K562 (cell line): ENCODE measurements at regions not wholly inside any gene's neighbourhood (a gene's known extent, or its start where the extent isn't known, plus 50 kb on each side); places are given as distances from the start of the nearest gene placed in this dataset.

Source experiments
- ATAC-seq: fragments of 200-7000 bp; cut with Tn5 transposase; 3 replicates; pipeline ENCODE4 v1.9.1; 2020; ENCODE audit warnings: moderate library complexity
- BruUV-seq: library from RNA; stranded (reverse); fragments of 400-500 nt; replicated peaks from 2 replicates; lab custom pipeline; 2021; lab: Mats Ljungman, UMichigan
- CTCF ChIA-PET: fragments of 300-600 bp; formaldehyde crosslinking; extraction: SDS; loops from one replicate; lab custom pipeline; 2021; ENCODE audit warnings: low intra/inter-chr PET ratio; lab: Yijun Ruan, JAX
- POLR2A ChIA-PET: fragments of 300-600, 350-650 bp; sonication (Branson Sonifier 250); formaldehyde crosslinking; extraction: SDS; loops from one replicate; lab custom pipeline; 2021; ENCODE audit warnings: antibody characterized with exemption, inconsistent platforms; lab: Yijun Ruan, JAX
- DNase-seq, 4 experiments: peaks; one replicate each; pipeline versions ENCODE4 v3.0.0 to v3.0.0-alpha.2; 2011 to 2018; ENCODE audit warnings: low spot score in 3 of 4, mixed read lengths in 3 of 4; ENCODE audit errors: extremely low read depth in 1 of 4
- FAIRE-seq: peaks from 2 replicates; lab custom pipeline; 2011; peaks lifted over from hg19 to GRCh38; lab: Jason Lieb, UNC
- H2AFZ ChIP-seq: 2 replicates; pipeline ENCODE4 v1.6.0; 2011; ENCODE audit warnings: low read depth, low read length, control low read depth, inconsistent platforms
- H3K27ac ChIP-seq: fragments of 200-600 bp; 3 replicates; pipeline ENCODE4 v1.8.0; 2011; ENCODE audit warnings: low read depth, mild to moderate bottlenecking, control low read depth, inconsistent platforms, low read length, moderate library complexity, mixed read lengths; ENCODE audit errors: extremely low read depth
- H3K27me3 ChIP-seq, 2 experiments: fragments of 300-600 bp in 1 of 2; 2 replicates in 1 of 2; 3 replicates in 1 of 2; pipeline versions ENCODE4 v1.6.0 to v1.8.0; 2011; ENCODE audit warnings: inconsistent platforms in 2 of 2, low read length in 2 of 2, mild to moderate bottlenecking in 1 of 2, mixed read lengths in 1 of 2, moderate library complexity in 1 of 2; ENCODE audit not compliant: control insufficient read depth in 2 of 2, insufficient read depth in 2 of 2
- H3K36me3 ChIP-seq: fragments of 300-600 bp; 3 replicates; pipeline ENCODE4 v1.8.0; 2011; ENCODE audit warnings: mild to moderate bottlenecking, low read length, inconsistent platforms; ENCODE audit not compliant: control insufficient read depth, insufficient read depth
- H3K4me1 ChIP-seq, 2 experiments: fragments of 200-600 bp in 1 of 2; replicated peaks in 1 of 2; 2 replicates in 1 of 2; 3 replicates in 1 of 2; pipeline versions ENCODE4 v1.5.1 to v1.8.0; 2011; ENCODE audit warnings: inconsistent platforms in 2 of 2, low read length in 2 of 2, mild to moderate bottlenecking in 1 of 2, mixed read lengths in 1 of 2, moderate library complexity in 1 of 2; ENCODE audit not compliant: control insufficient read depth in 2 of 2, insufficient read depth in 2 of 2
- H3K4me2 ChIP-seq: 2 replicates; pipeline ENCODE4 v1.6.1; 2011; ENCODE audit warnings: low read length, control low read depth, inconsistent platforms, mixed read lengths; ENCODE audit not compliant: insufficient read depth
- H3K4me3 ChIP-seq: fragments of 200-600 bp; sonication (generic), shearing (Covaris generic); 2 replicates; pipeline ENCODE4 v1.5.1; 2016; ENCODE audit warnings: control low read depth, inconsistent platforms
- H3K79me2 ChIP-seq: fragments of 200-600 bp; 3 replicates; pipeline ENCODE4 v1.8.0; 2011; ENCODE audit warnings: low read length, inconsistent platforms; ENCODE audit not compliant: control insufficient read depth, insufficient read depth
- H3K9ac ChIP-seq, 2 experiments: 2 replicates each; pipeline versions ENCODE4 v1.6.0 to v1.6.1; 2011; ENCODE audit warnings: low read depth in 2 of 2, low read length in 2 of 2, control low read depth in 1 of 2, inconsistent platforms in 1 of 2, mild to moderate bottlenecking in 1 of 2, mixed read lengths in 1 of 2; ENCODE audit not compliant: insufficient read depth in 1 of 2
- H3K9me1 ChIP-seq: one replicate; pipeline ENCODE4 v1.6.0; 2011; ENCODE audit warnings: inconsistent platforms, mild to moderate bottlenecking, low read length, moderate library complexity; ENCODE audit not compliant: control insufficient read depth, insufficient read depth
- H3K9me3 ChIP-seq: replicated peaks from 2 replicates; pipeline ENCODE4 v1.5.1; 2011; ENCODE audit warnings: low read depth, low read length, inconsistent platforms; ENCODE audit not compliant: control insufficient read depth, insufficient read depth
- H4K20me1 ChIP-seq: replicated peaks from 2 replicates; pipeline ENCODE4 v1.6.1; 2011; ENCODE audit warnings: low read length, inconsistent platforms, mixed read lengths; ENCODE audit not compliant: control insufficient read depth, insufficient read depth
- MLX ChIP-seq, 2 experiments: fragments of 450-650 bp in 1 of 2; sonication (generic) in 1 of 2; formaldehyde crosslinking; conservative IDR thresholded peaks; 2 replicates each; pipeline versions ENCODE4 v1.4.0 to v1.8.1; 2020 to 2022; ENCODE audit warnings: mild to moderate bottlenecking in 1 of 2, missing genetic modification reagents in 1 of 2
- NRF1 ChIP-seq, 2 experiments: fragments of 450-650 bp; IDR thresholded peaks in 1 of 2; conservative IDR thresholded peaks in 1 of 2; 2 replicates each; pipeline ENCODE4 v1.6.1; 2014; ENCODE audit warnings: mild to moderate bottlenecking in 2 of 2
- RAD21 ChIP-seq, 2 experiments: fragments of 250-450 bp in 1 of 2; fragments of 450-650 bp in 1 of 2; sonication (Bioruptor Pico) in 1 of 2; formaldehyde crosslinking in 1 of 2; IDR thresholded peaks in 1 of 2; conservative IDR thresholded peaks in 1 of 2; 2 replicates each; pipeline versions ENCODE4 v1.4.0 to v1.8.0; 2020 to 2022; ENCODE audit warnings: mild to moderate bottlenecking in 2 of 2, moderate library complexity in 1 of 2
- RBM22 ChIP-seq: fragments of 200-400 bp; formaldehyde crosslinking; IDR thresholded peaks from 2 replicates; pipeline ENCODE4 v1.6.1; 2018; ENCODE audit warnings: low read length, low read depth; ENCODE audit not compliant: poor library complexity, severe bottlenecking
- SIN3B ChIP-seq: fragments of 450-650 bp; IDR thresholded peaks from 2 replicates; pipeline ENCODE4 v1.6.1; 2017; ENCODE audit warnings: low read depth, mild to moderate bottlenecking, moderate library complexity
- SMC3 ChIP-seq: conservative IDR thresholded peaks from 2 replicates; pipeline ENCODE4 v1.6.1; 2011; ENCODE audit warnings: low read depth, low read length, improper control_type of control experiment; ENCODE audit not compliant: insufficient read depth
- TEAD4 ChIP-seq, 2 experiments: sonication (generic) in 1 of 2; formaldehyde crosslinking in 1 of 2; IDR thresholded peaks; 2 replicates each; pipeline versions ENCODE4 v1.6.1 to v1.8.0; 2012 to 2022; ENCODE audit warnings: borderline replicate concordance in 1 of 2, inconsistent platforms in 1 of 2, low read length in 1 of 2, mild to moderate bottlenecking in 1 of 2, missing genetic modification reagents in 1 of 2
- ZNF253 ChIP-seq: fragments of 250-450 bp; sonication (Bioruptor Pico); conservative IDR thresholded peaks from 2 replicates; pipeline ENCODE4 v1.6.1; 2021; ENCODE audit warnings: mild to moderate bottlenecking
- ZNF408 ChIP-seq: fragments of 250-450 bp; sonication (Bioruptor Pico); IDR thresholded peaks from 2 replicates; pipeline ENCODE4 v1.4.0; 2020; ENCODE audit warnings: low read depth, mild to moderate bottlenecking, moderate library complexity
- WGBS: fragments of 100-300 bp; shearing (Covaris generic); methylation state at CpG from one replicate; pipeline ENCODE4 v1.1.6; 2016; ENCODE audit warnings: low coverage, mixed read lengths; ENCODE audit not compliant: insufficient coverage; ENCODE audit errors: missing lambda C conversion rate; 5-methylcytosine and 5-hydroxymethylcytosine counted together
- in situ Hi-C: fragments of 300-500 bp; cut with MboI; formaldehyde crosslinking; loops from 4 replicates; pipeline ENCODE4 v1.15.0; 2018; ENCODE audit warnings: inconsistent platforms, mixed read lengths
- intact Hi-C: fragments of 100-400 bp; cut with micrococcal nuclease; formaldehyde crosslinking; loops from 2 replicates; pipeline ENCODE4 v1.14.2; 2022

- Histone ChIP-seq H3K27me3 (peaks cover 0 to 24% of the 10 kb centered on the region in 2 experiments; a peak in 1 of 5 replicates), H3K27ac (no peak overlapping the region), H3K9ac (no peak overlapping the region; a peak in 1 of 4 replicates), H3K4me2 (no peak overlapping the region), H3K4me1 (no peaks in the 10 kb centered on the region), H2AFZ (no peak overlapping the region), H3K79me2 (no peaks in the 10 kb centered on the region), H4K20me1 (no peaks in the 10 kb centered on the region), H3K36me3 (no peaks in the 10 kb centered on the region), H3K4me3 (no peak overlapping the region), H3K9me3 (no peaks in the 10 kb centered on the region), H3K9me1 (no peaks in the 10 kb centered on the region)
- WGBS: 0% methylated on average over 24 of the region's 32 CpGs
- TF ChIP-seq MLX (CRISPR knock-in tag; conservative IDR thresholded peaks at IDR 0.05) (no peak), NRF1 (conservative IDR thresholded peaks at IDR 0.05 in 1 of 2, IDR thresholded peaks at IDR 0.05 in 1 of 2) (no peak), RAD21 (CRISPR knock-in tag; conservative IDR thresholded peaks at IDR 0.05 in 1 of 2, IDR thresholded peaks at IDR 0.05 in 1 of 2) (no peak), RBM22 (no peak), ZNF408 (no peak), SIN3B (no peak), TEAD4 (IDR thresholded peaks at IDR 0.05; ENCODE audit: low read length) (no peak), TEAD4 (CRISPR knock-in tag; IDR thresholded peaks at IDR 0.05; ENCODE audit: borderline replicate concordance) (no peak), ZNF253 (no peak), SMC3 (no peak)
- intact Hi-C loops (no loop called here), in situ Hi-C loops (no loop called here)
- ATAC-seq: no peak
- ChIA-PET CTCF (no interaction called here), POLR2A (interaction anchor here (0.6 kb wide), 1 partner anchor 26 kb away, joined by 3 read pairs; no protein-coding TSS in a partner anchor)
- FAIRE-seq: no peak
- DNase-seq: no peak
- no TSS peak for BruUV-seq
These were observed 263.3 kb upstream of the TCERG1L start for GRCh38 chr10:131574707-131575430.
